ENCODE measurements at regions not wholly inside any gene's neighbourhood (a gene's known extent, or its start where the extent isn't known, plus 50 kb on each side); places are given as distances from the start of the nearest gene placed in this dataset.
"Not testable (repeated sequence)": the region's sequence is repeated elsewhere in the genome, so short reads cannot be mapped to it uniquely, and the experiment has no call there.

DNA sequence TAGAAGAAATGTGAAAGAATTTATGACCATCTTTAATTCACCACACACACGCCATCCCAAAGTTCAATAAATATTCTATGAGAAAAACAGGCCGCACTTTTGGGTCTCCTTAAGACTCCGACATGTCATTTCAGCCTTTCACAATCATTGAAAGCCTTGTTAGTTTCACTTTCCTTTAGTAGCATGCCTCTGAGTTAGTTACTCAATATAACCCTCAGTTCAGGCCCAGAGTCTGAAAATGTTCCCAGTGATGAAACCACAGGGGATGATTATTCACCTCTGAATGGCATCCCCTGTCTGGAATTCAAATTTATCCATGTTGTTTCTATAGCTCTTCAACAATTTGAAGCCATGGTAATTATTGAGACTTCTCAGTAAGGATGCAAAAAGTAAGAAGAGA lies 278.1 kb upstream of the NRP1 start:
- Histone ChIP-seq H3K9me3 (ENCODE audit: control insufficient read depth, low read length) (no peaks in the 10 kb centered on the region), H3K36me3 (ENCODE audit: control insufficient read depth, insufficient read depth, low read length) (no peaks in the 10 kb centered on the region), H3K4me1 (ENCODE audit: control insufficient read depth, insufficient read depth, low read length) (peaks cover 10% of the 10 kb centered on the region), H3K4me3 (ENCODE audit: low read length) (no peak overlapping the region), H3K9ac (ENCODE audit: low read length) (no peak overlapping the region), H3K27me3 (ENCODE audit: control insufficient read depth, insufficient read depth, low read length) (no peaks in the 10 kb centered on the region)

DNA sequence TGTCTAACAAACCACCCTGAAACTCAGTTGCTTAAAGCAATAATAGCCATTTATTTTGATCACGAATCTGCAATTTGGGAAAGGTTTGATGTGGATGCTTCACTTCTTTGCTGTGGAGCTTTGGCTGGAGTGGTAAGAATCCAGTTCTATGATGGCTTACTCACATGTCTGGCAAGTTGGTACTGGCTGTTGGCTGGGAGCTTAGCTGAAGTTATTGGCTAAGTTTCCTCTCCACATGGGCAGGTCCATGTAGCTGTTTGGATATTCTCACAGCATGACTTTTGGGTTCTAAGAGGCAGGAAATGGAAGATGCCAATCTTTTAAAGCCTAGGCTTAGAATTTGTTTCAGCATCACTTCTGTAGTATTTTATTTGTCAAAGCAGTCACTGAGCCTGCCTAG lies 277.6 kb upstream of the NRP1 start:
- Histone ChIP-seq H3K9me3 (ENCODE audit: control insufficient read depth, low read length) (no peaks in the 10 kb centered on the region), H3K4me1 (ENCODE audit: control insufficient read depth, insufficient read depth, low read length) (peaks cover 10% of the 10 kb centered on the region), H3K36me3 (ENCODE audit: control insufficient read depth, insufficient read depth, low read length) (no peaks in the 10 kb centered on the region), H3K4me3 (ENCODE audit: low read length) (no peak overlapping the region), H3K27me3 (ENCODE audit: control insufficient read depth, insufficient read depth, low read length) (no peaks in the 10 kb centered on the region), H3K9ac (ENCODE audit: low read length) (no peak overlapping the region)

- Histone ChIP-seq H3K27me3 (ENCODE audit: control insufficient read depth, insufficient read depth, low read length) (no peaks in the 10 kb centered on the region), H3K36me3 (ENCODE audit: control insufficient read depth, insufficient read depth, low read length) (no peaks in the 10 kb centered on the region), H3K4me1 (ENCODE audit: control insufficient read depth, insufficient read depth, low read length) (peaks cover 10% of the 10 kb centered on the region), H3K9ac (ENCODE audit: low read length) (no peak overlapping the region), H3K9me3 (ENCODE audit: control insufficient read depth, low read length) (no peaks in the 10 kb centered on the region), H3K4me3 (ENCODE audit: low read length) (no peak overlapping the region)
Measured at GRCh38 chr10:33611423-33611822, 277.0 kb upstream of the NRP1 start.

GRCh38 chr10:33609546-33609945 lies 275.1 kb upstream of the NRP1 start:
- Histone ChIP-seq H3K27me3 (ENCODE audit: control insufficient read depth, insufficient read depth, low read length) (no peaks in the 10 kb centered on the region), H3K9me3 (ENCODE audit: control insufficient read depth, low read length) (no peaks in the 10 kb centered on the region), H3K4me3 (ENCODE audit: low read length) (no peak overlapping the region), H3K9ac (ENCODE audit: low read length) (no peak overlapping the region), H3K4me1 (ENCODE audit: control insufficient read depth, insufficient read depth, low read length) (peaks cover 10% of the 10 kb centered on the region), H3K36me3 (ENCODE audit: control insufficient read depth, insufficient read depth, low read length) (no peaks in the 10 kb centered on the region)

- Histone ChIP-seq H3K4me3 (ENCODE audit: low read length) (no peak overlapping the region), H3K4me1 (ENCODE audit: control insufficient read depth, insufficient read depth, low read length) (no peaks in the 10 kb centered on the region), H3K9ac (ENCODE audit: low read length) (no peak overlapping the region), H3K36me3 (ENCODE audit: control insufficient read depth, insufficient read depth, low read length) (no peaks in the 10 kb centered on the region), H3K27me3 (ENCODE audit: control insufficient read depth, insufficient read depth, low read length) (no peaks in the 10 kb centered on the region), H3K9me3 (ENCODE audit: control insufficient read depth, low read length) (no peaks in the 10 kb centered on the region)
Measured at GRCh38 chr10:33602278-33602677, 267.8 kb upstream of the NRP1 start.

- H3K4me1 ChIP-seq (ENCODE audit: control insufficient read depth, insufficient read depth, low read length) = no peaks in the 10 kb centered on the region
- no peaks in the 10 kb centered on the region for H3K36me3 ChIP-seq (ENCODE audit: control insufficient read depth, insufficient read depth, low read length)
Measured at GRCh38 chr10:33600381-33600780, 265.9 kb upstream of the NRP1 start.

DNA sequence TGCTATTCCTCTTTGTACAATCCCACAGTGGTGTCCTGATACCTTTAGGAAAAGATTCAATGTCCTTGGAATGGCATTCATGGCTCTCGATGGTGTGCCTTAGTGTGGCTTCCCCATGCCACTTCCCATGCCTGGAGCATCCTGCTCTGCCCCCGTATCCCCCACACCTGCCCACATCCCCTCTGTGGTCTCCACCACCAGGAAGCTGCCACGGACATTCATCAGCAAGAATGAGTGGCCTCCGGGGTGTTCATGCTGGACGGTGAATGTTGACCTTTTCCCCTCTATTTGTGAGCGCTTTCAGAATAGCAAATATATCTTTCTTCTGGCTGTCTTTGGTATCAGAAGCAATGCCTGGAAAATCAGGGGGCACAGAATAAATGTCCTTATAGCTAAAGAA lies 262.0 kb upstream of the NRP1 start:
- H3K36me3 ChIP-seq (ENCODE audit: control insufficient read depth, insufficient read depth, low read length) = no peaks in the 10 kb centered on the region
- no peaks in the 10 kb centered on the region for H3K4me1 ChIP-seq (ENCODE audit: control insufficient read depth, insufficient read depth, low read length)
- no peak overlapping the region for H3K9ac ChIP-seq (ENCODE audit: low read length)
- no peak overlapping the region for H3K4me3 ChIP-seq (ENCODE audit: low read length)
- H3K27me3 ChIP-seq (ENCODE audit: control insufficient read depth, insufficient read depth, low read length) = peaks cover 11% of the 10 kb centered on the region
- H3K9me3 ChIP-seq (ENCODE audit: control insufficient read depth, low read length) = no peaks in the 10 kb centered on the region

More at GRCh38 chr10:33600381-33600780, 265.9 kb upstream of the NRP1 start:
- Histone ChIP-seq H3K9ac (ENCODE audit: low read length) (no peak overlapping the region), H3K9me3 (ENCODE audit: control insufficient read depth, low read length) (no peaks in the 10 kb centered on the region), H3K27me3 (ENCODE audit: control insufficient read depth, insufficient read depth, low read length) (peaks cover 5% of the 10 kb centered on the region), H3K4me3 (ENCODE audit: low read length) (no peak overlapping the region)

GRCh38 chr10:33594475-33594874 lies 260.0 kb upstream of the NRP1 start:
- Histone ChIP-seq H3K36me3 (ENCODE audit: control insufficient read depth, insufficient read depth, low read length) (no peaks in the 10 kb centered on the region), H3K9me3 (ENCODE audit: control insufficient read depth, low read length) (no peaks in the 10 kb centered on the region), H3K4me1 (ENCODE audit: control insufficient read depth, insufficient read depth, low read length) (no peaks in the 10 kb centered on the region), H3K4me3 (ENCODE audit: low read length) (no peak overlapping the region), H3K27me3 (ENCODE audit: control insufficient read depth, insufficient read depth, low read length) (peaks cover 13% of the 10 kb centered on the region), H3K9ac (ENCODE audit: low read length) (no peak overlapping the region)

- peaks cover 5% of the 10 kb centered on the region for H3K27me3 ChIP-seq (ENCODE audit: control insufficient read depth, insufficient read depth, low read length)
- no peaks in the 10 kb centered on the region for H3K36me3 ChIP-seq (ENCODE audit: control insufficient read depth, insufficient read depth, low read length)
- no peak overlapping the region for H3K4me3 ChIP-seq (ENCODE audit: low read length)
- H3K9ac ChIP-seq (ENCODE audit: low read length) = no peak overlapping the region
- no peaks in the 10 kb centered on the region for H3K9me3 ChIP-seq (ENCODE audit: control insufficient read depth, low read length)
- H3K4me1 ChIP-seq (ENCODE audit: control insufficient read depth, insufficient read depth, low read length) = no peaks in the 10 kb centered on the region
Measured at GRCh38 chr10:33588974-33589600, 254.6 kb upstream of the NRP1 start.

DNA sequence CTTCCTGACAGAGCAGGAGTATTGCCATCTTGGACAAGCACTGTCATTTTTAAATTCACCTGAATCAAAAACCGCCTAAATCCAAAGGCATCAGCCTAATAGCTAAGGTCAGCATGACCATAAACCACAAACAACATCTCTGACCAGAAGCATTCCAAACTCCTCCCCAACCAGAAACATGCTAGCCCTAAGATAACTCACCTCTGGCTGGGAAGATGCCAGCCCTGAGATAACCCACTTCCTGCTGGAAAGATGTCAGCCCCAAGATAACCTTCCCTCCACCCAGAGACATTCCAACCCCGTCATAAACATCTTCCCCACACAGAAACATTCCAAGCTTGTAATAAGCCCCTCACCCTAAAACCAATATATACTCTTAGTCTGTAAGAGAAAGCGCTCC lies 250.1 kb upstream of the NRP1 start:
- not testable (repeated sequence) for H3K9ac ChIP-seq (ENCODE audit: low read length); H3K36me3 ChIP-seq (ENCODE audit: control insufficient read depth, insufficient read depth, low read length); H3K4me1 ChIP-seq (ENCODE audit: control insufficient read depth, insufficient read depth, low read length); H3K27me3 ChIP-seq (ENCODE audit: control insufficient read depth, insufficient read depth, low read length); H3K9me3 ChIP-seq (ENCODE audit: control insufficient read depth, low read length); H3K4me3 ChIP-seq (ENCODE audit: low read length)

DNA sequence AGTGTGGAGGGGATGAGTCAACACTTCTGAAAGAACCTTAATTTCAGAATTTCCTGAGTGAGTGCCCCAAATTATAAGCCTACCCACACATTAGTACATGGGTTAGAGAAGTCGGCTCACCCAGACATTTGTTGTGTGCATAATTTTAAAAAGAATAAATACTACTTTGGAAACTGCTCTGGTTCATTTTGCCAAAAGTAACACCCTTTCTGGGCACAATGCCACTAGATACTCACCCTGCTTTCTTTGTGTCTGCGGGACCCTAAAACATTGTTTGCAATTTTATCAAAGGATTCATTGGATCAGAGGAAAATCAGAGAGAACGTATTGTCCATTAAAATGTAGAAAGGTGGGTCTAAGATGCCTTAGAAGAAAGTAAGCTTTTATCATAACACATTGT lies 245.5 kb upstream of the NRP1 start:
- H3K4me3 ChIP-seq (ENCODE audit: low read length) = no peak overlapping the region
- H3K27me3 ChIP-seq (ENCODE audit: control insufficient read depth, insufficient read depth, low read length) = no peaks in the 10 kb centered on the region
- no peaks in the 10 kb centered on the region for H3K4me1 ChIP-seq (ENCODE audit: control insufficient read depth, insufficient read depth, low read length)
- no peak overlapping the region for H3K9ac ChIP-seq (ENCODE audit: low read length)
- no peaks in the 10 kb centered on the region for H3K9me3 ChIP-seq (ENCODE audit: control insufficient read depth, low read length)
- H3K36me3 ChIP-seq (ENCODE audit: control insufficient read depth, insufficient read depth, low read length) = no peaks in the 10 kb centered on the region

DNA sequence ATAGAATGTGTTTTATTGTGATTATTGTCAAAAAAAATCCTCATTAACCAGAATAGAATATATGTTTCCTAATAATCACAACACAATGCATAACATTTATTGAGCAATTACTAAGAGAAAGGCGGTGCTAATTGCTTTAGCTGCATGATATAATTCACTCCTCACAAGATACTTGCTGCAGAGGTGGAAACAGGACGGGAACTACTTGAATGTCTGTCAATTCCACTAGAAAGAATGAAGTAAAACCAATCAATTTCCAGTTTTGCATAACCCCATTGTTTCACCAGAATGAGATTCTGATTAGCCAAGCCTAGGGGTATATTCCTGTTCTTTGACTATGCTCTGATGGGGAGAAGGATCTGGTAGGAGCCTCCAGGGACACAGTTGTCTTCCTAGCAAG lies 239.1 kb upstream of the NRP1 start:
- no peaks in the 10 kb centered on the region for H3K36me3 ChIP-seq (ENCODE audit: control insufficient read depth, insufficient read depth, low read length)
- H3K4me1 ChIP-seq (ENCODE audit: control insufficient read depth, insufficient read depth, low read length) = no peaks in the 10 kb centered on the region
- H3K4me3 ChIP-seq (ENCODE audit: low read length) = no peak overlapping the region
- no peaks in the 10 kb centered on the region for H3K27me3 ChIP-seq (ENCODE audit: control insufficient read depth, insufficient read depth, low read length)
- no peaks in the 10 kb centered on the region for H3K9me3 ChIP-seq (ENCODE audit: control insufficient read depth, low read length)
- H3K9ac ChIP-seq (ENCODE audit: low read length) = no peak overlapping the region

GRCh38 chr10:33571616-33572015 lies 237.1 kb upstream of the NRP1 start:
- H3K27me3 ChIP-seq (ENCODE audit: control insufficient read depth, insufficient read depth, low read length) = no peaks in the 10 kb centered on the region
- H3K4me1 ChIP-seq (ENCODE audit: control insufficient read depth, insufficient read depth, low read length) = no peaks in the 10 kb centered on the region
- H3K36me3 ChIP-seq (ENCODE audit: control insufficient read depth, insufficient read depth, low read length) = no peaks in the 10 kb centered on the region
- H3K4me3 ChIP-seq (ENCODE audit: low read length) = no peak overlapping the region
- H3K9ac ChIP-seq (ENCODE audit: low read length) = no peak overlapping the region
- no peaks in the 10 kb centered on the region for H3K9me3 ChIP-seq (ENCODE audit: control insufficient read depth, low read length)

Measured in mucosa of stomach (tissue), 1 donor.